K562 (cell line): ENCODE measurements at regions not wholly inside any gene's neighbourhood (a gene's known extent, or its start where the extent isn't known, plus 50 kb on each side); places are given as distances from the start of the nearest gene placed in this dataset.
A peak's percentile ranks its signal among the peaks of the same experiment; 100 is the strongest.

Experiments used
- CHCHD3 ChIP-seq: fragments of 250-450 bp; sonication (Bioruptor Pico); IDR thresholded peaks from 2 replicates; pipeline ENCODE4 v2.1.2; 2022; ENCODE audit warnings: mild to moderate bottlenecking
- CTBP1 ChIP-seq: fragments of 450-650 bp; IDR thresholded peaks from 2 replicates; pipeline ENCODE4 v1.6.1; 2016; ENCODE audit warnings: borderline replicate concordance
- GTF2E2 ChIP-seq: fragments of 200-800 bp; sonication (Bioruptor generic); IDR thresholded peaks from 2 replicates; pipeline ENCODE4 v1.6.1; 2016; ENCODE audit warnings: missing genetic modification characterization, missing compliant biosample characterization
- HMGN3 ChIP-seq: IDR thresholded peaks from 2 replicates; pipeline ENCODE4 v1.6.1; 2011; ENCODE audit warnings: borderline replicate concordance, low read depth, mild to moderate bottlenecking, mixed read lengths, low read length; ENCODE audit not compliant: insufficient read length; ENCODE audit errors: extremely low read depth
- IRF2 ChIP-seq: sonication (generic); formaldehyde crosslinking; IDR thresholded peaks from 2 replicates; pipeline ENCODE4 v1.8.1; 2022; ENCODE audit warnings: mild to moderate bottlenecking, missing genetic modification reagents
- NCOA4 ChIP-seq: fragments of 450-650 bp; IDR thresholded peaks from 2 replicates; pipeline ENCODE4 v1.6.1; 2018; ENCODE audit warnings: mild to moderate bottlenecking; ENCODE audit not compliant: partially characterized antibody
- NR1H2 ChIP-seq: sonication (generic); formaldehyde crosslinking; IDR thresholded peaks from 2 replicates; pipeline ENCODE4 v1.4.0; 2020; ENCODE audit warnings: mild to moderate bottlenecking, missing genetic modification reagents
- NUFIP1 ChIP-seq: fragments of 450-650 bp; IDR thresholded peaks from 2 replicates; pipeline ENCODE4 v1.6.1; 2018; ENCODE audit not compliant: partially characterized antibody
- PCBP2 ChIP-seq: fragments of 200-400 bp; formaldehyde crosslinking; IDR thresholded peaks from 2 replicates; pipeline ENCODE4 v1.6.1; 2018; ENCODE audit warnings: low read length, low read depth, mild to moderate bottlenecking, moderate library complexity; ENCODE audit not compliant: poor library complexity, severe bottlenecking
- PPARD ChIP-seq: fragments of 250-450 bp; sonication (Bioruptor Pico); IDR thresholded peaks from 2 replicates; pipeline ENCODE4 v1.8.0; 2022; ENCODE audit warnings: inconsistent platforms, mild to moderate bottlenecking, moderate library complexity
- RFX1 ChIP-seq: fragments of 450-650 bp; IDR thresholded peaks from 2 replicates; pipeline ENCODE4 v1.6.1; 2016; ENCODE audit warnings: mild to moderate bottlenecking, moderate library complexity
- SP2 ChIP-seq: IDR thresholded peaks from 2 replicates; pipeline ENCODE4 v1.6.1; 2011; ENCODE audit warnings: mild to moderate bottlenecking, low read depth, low read length, moderate library complexity; ENCODE audit not compliant: poor library complexity, severe bottlenecking; ENCODE audit errors: extremely low read depth
- ZNF436 ChIP-seq: fragments of 250-450, 450-650 bp; sonication (Bioruptor Pico); formaldehyde crosslinking; IDR thresholded peaks from 2 replicates; pipeline ENCODE4 v1.7.0; 2020; ENCODE audit warnings: mild to moderate bottlenecking
- ZNF75A ChIP-seq: fragments of 450-650 bp; formaldehyde crosslinking; IDR thresholded peaks from 2 replicates; pipeline ENCODE4 v1.4.0; 2020; ENCODE audit warnings: mild to moderate bottlenecking
- TF ChIP-seq, protein P1 (sequence below), 2 experiments: fragments of 450-650 bp; IDR thresholded peaks; 2 replicates each; pipeline ENCODE4 v1.6.1; 2018; ENCODE audit warnings: mild to moderate bottlenecking in 2 of 2, low read depth in 1 of 2; ENCODE audit not compliant: partially characterized antibody in 2 of 2
- TF ChIP-seq, protein P2 (sequence below), 2 experiments: fragments of 450-650 bp in 1 of 2; IDR thresholded peaks; 2 replicates each; pipeline ENCODE4 v1.6.1; 2011 to 2017; ENCODE audit warnings: low read depth in 2 of 2, antibody characterized with exemption in 1 of 2, borderline replicate concordance in 1 of 2, low read length in 1 of 2, mild to moderate bottlenecking in 1 of 2, mixed read lengths in 1 of 2; ENCODE audit not compliant: control insufficient read depth in 1 of 2
- TF ChIP-seq, protein P3 (sequence below): fragments of 250-450 bp; sonication (Bioruptor Pico); IDR thresholded peaks from 2 replicates; pipeline ENCODE4 v1.8.0; 2022; ENCODE audit warnings: moderate library complexity, mild to moderate bottlenecking, inconsistent platforms
- TF ChIP-seq, protein P4 (sequence below): fragments of 450-650 bp; IDR thresholded peaks from 2 replicates; pipeline ENCODE4 v1.6.1; 2016; ENCODE audit warnings: antibody characterized with exemption

DNA sequence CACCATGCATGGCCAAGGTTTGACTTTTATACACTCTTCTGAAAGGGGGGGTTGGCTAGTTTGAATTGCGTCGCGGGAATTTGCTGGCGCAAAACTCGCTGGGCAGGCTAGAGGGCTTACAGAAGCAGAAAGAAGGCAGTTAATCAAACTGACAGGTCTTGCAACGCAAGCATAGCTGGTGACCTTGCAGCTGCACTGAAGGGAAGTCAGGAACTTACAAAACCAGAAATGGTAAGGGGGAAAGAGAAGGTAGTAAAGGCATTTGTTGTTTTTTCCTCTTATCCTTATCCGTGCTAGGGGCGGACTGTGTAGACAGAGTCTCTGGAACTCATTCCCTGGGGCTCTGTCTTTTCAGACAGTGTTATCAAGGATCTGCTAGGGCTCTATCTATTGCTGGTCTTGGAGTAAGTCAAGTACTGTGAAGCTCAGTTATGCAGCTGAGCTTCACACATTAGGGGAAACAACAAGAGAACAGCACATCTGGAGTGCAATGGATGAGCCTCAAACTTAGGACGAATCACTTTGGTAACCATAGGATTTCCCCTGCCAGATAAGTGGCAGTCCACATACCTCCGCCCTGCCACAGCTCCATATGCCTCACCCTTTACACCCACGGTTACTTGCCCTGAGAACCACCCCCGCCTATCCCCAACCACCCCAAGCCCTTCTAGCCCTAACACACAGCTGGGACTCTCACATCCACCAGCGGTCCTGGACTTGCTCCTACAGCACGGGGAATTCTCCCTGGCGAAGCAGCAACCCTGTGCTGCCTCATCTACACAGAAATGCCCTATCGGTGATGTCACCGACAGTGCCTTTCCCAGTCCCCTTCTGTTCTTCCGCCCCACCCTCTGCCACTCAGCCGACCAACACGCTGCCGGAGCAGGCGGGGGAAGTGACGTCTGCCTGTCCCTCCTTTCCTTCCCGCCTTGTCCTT is 251.4 kb downstream of the FAM72C start (continued):
- TF ChIP-seq, protein P1, sequence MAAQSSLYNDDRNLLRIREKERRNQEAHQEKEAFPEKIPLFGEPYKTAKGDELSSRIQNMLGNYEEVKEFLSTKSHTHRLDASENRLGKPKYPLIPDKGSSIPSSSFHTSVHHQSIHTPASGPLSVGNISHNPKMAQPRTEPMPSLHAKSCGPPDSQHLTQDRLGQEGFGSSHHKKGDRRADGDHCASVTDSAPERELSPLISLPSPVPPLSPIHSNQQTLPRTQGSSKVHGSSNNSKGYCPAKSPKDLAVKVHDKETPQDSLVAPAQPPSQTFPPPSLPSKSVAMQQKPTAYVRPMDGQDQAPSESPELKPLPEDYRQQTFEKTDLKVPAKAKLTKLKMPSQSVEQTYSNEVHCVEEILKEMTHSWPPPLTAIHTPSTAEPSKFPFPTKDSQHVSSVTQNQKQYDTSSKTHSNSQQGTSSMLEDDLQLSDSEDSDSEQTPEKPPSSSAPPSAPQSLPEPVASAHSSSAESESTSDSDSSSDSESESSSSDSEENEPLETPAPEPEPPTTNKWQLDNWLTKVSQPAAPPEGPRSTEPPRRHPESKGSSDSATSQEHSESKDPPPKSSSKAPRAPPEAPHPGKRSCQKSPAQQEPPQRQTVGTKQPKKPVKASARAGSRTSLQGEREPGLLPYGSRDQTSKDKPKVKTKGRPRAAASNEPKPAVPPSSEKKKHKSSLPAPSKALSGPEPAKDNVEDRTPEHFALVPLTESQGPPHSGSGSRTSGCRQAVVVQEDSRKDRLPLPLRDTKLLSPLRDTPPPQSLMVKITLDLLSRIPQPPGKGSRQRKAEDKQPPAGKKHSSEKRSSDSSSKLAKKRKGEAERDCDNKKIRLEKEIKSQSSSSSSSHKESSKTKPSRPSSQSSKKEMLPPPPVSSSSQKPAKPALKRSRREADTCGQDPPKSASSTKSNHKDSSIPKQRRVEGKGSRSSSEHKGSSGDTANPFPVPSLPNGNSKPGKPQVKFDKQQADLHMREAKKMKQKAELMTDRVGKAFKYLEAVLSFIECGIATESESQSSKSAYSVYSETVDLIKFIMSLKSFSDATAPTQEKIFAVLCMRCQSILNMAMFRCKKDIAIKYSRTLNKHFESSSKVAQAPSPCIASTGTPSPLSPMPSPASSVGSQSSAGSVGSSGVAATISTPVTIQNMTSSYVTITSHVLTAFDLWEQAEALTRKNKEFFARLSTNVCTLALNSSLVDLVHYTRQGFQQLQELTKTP (IDR thresholded peaks at IDR 0.05; ENCODE audit: low read depth in 1 of 2, partially characterized antibody in 2 of 2) = peak; percentile 51 to 84
- TF ChIP-seq PCBP2 (no peak), RFX1 (peak; percentile 30; the same call in 1 of the 2 replicates), PPARD (CRISPR knock-in tag) (no peak), ZNF75A (CRISPR knock-in tag) (no peak), CHCHD3 (CRISPR knock-in tag) (peak; percentile 89; the same call in 1 of the 2 replicates), SP2 (no peak), CTBP1 (0 out of 2 replicates have a peak, but pooled peaks have one; percentile 10), GTF2E2 (peak; percentile 99), IRF2 (CRISPR knock-in tag) (no peak), ZNF436 (CRISPR knock-in tag) (no peak), NR1H2 (no peak), NUFIP1 (no peak), HMGN3 (no peak), NCOA4 (no peak)
- TF ChIP-seq, protein P2, sequence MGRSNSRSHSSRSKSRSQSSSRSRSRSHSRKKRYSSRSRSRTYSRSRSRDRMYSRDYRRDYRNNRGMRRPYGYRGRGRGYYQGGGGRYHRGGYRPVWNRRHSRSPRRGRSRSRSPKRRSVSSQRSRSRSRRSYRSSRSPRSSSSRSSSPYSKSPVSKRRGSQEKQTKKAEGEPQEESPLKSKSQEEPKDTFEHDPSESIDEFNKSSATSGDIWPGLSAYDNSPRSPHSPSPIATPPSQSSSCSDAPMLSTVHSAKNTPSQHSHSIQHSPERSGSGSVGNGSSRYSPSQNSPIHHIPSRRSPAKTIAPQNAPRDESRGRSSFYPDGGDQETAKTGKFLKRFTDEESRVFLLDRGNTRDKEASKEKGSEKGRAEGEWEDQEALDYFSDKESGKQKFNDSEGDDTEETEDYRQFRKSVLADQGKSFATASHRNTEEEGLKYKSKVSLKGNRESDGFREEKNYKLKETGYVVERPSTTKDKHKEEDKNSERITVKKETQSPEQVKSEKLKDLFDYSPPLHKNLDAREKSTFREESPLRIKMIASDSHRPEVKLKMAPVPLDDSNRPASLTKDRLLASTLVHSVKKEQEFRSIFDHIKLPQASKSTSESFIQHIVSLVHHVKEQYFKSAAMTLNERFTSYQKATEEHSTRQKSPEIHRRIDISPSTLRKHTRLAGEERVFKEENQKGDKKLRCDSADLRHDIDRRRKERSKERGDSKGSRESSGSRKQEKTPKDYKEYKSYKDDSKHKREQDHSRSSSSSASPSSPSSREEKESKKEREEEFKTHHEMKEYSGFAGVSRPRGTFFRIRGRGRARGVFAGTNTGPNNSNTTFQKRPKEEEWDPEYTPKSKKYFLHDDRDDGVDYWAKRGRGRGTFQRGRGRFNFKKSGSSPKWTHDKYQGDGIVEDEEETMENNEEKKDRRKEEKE (IDR thresholded peaks at IDR 0.05; ENCODE audit: borderline replicate concordance in 1 of 2, control insufficient read depth in 1 of 2, low read depth in 2 of 2, low read length in 1 of 2) = peak in 1 of 2 experiments; percentile 93; a peak in 2 of 4 replicates
- TF ChIP-seq, protein P3, sequence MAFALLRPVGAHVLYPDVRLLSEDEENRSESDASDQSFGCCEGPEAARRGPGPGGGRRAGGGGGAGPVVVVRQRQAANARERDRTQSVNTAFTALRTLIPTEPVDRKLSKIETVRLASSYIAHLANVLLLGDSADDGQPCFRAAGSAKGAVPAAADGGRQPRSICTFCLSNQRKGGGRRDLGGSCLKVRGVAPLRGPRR (CRISPR knock-in tag) = no peak
- TF ChIP-seq, protein P4, sequence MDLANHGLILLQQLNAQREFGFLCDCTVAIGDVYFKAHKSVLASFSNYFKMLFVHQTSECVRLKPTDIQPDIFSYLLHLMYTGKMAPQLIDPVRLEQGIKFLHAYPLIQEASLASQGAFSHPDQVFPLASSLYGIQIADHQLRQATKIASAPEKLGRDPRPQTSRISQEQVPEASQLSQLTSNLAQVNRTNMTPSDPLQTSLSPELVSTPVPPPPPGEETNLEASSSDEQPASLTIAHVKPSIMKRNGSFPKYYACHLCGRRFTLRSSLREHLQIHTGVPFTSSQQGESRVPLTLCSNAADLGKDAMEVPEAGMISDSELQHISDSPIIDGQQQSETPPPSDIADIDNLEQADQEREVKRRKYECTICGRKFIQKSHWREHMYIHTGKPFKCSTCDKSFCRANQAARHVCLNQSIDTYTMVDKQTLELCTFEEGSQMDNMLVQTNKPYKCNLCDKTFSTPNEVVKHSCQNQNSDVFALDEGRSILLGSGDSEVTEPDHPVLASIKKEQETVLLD = no peak
